ENCODE measurements at regions not wholly inside any gene's neighbourhood (a gene's known extent, or its start where the extent isn't known, plus 50 kb on each side); places are given as distances from the start of the nearest gene placed in this dataset.
"Not testable (repeated sequence)": the region's sequence is repeated elsewhere in the genome, so short reads cannot be mapped to it uniquely, and the experiment has no call there.

DNA sequence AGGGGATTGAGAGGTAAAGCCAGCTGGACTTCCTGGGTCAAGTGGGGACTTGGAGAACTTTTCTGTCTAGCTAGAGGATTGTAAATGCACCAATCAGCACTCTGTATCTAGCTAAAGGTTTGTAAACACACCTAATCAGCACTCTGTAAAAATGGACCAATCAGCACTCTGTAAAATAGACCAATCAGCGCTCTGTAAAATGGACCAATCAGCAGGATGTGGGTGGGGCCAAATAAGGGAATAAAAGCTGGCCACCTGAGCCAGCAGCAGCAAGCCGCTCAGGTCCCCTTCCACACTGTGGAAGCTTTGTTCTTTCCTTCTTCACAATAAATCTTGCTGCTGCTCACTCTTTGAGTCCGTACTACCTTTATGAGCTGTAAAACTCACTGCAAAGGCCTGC, 87.7 kb downstream of the COPRS start:
- not testable (repeated sequence) for TF ChIP-seq KDM1A (IDR thresholded peaks at IDR 0.05); SIN3A (IDR thresholded peaks at IDR 0.05; ENCODE audit: borderline replicate concordance in 2 of 2, control insufficient read depth in 1 of 2, low read depth in 2 of 2, low read length in 2 of 2); SMAD3 (CRISPR knock-in tag; conservative IDR thresholded peaks at IDR 0.05); EP300 (IDR thresholded peaks at IDR 0.05; ENCODE audit: low read length); SREBF2 (CRISPR knock-in tag; IDR thresholded peaks at IDR 0.05); MAFF (IDR thresholded peaks at IDR 0.05; ENCODE audit: low read length); ZNF444 (CRISPR knock-in tag; IDR thresholded peaks at IDR 0.05); SRSF1 (IDR thresholded peaks at IDR 0.05; ENCODE audit: low read depth, low read length)
- TF ChIP-seq, protein P1, sequence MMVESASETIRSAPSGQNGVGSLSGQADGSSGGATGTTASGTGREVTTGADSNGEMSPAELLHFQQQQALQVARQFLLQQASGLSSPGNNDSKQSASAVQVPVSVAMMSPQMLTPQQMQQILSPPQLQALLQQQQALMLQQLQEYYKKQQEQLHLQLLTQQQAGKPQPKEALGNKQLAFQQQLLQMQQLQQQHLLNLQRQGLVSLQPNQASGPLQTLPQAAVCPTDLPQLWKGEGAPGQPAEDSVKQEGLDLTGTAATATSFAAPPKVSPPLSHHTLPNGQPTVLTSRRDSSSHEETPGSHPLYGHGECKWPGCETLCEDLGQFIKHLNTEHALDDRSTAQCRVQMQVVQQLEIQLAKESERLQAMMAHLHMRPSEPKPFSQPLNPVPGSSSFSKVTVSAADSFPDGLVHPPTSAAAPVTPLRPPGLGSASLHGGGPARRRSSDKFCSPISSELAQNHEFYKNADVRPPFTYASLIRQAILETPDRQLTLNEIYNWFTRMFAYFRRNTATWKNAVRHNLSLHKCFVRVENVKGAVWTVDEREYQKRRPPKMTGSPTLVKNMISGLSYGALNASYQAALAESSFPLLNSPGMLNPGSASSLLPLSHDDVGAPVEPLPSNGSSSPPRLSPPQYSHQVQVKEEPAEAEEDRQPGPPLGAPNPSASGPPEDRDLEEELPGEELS (CRISPR knock-in tag; IDR thresholded peaks at IDR 0.05; ENCODE audit: borderline replicate concordance) = not testable (repeated sequence)
- TF ChIP-seq, protein P2, sequence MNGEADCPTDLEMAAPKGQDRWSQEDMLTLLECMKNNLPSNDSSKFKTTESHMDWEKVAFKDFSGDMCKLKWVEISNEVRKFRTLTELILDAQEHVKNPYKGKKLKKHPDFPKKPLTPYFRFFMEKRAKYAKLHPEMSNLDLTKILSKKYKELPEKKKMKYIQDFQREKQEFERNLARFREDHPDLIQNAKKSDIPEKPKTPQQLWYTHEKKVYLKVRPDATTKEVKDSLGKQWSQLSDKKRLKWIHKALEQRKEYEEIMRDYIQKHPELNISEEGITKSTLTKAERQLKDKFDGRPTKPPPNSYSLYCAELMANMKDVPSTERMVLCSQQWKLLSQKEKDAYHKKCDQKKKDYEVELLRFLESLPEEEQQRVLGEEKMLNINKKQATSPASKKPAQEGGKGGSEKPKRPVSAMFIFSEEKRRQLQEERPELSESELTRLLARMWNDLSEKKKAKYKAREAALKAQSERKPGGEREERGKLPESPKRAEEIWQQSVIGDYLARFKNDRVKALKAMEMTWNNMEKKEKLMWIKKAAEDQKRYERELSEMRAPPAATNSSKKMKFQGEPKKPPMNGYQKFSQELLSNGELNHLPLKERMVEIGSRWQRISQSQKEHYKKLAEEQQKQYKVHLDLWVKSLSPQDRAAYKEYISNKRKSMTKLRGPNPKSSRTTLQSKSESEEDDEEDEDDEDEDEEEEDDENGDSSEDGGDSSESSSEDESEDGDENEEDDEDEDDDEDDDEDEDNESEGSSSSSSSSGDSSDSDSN (IDR thresholded peaks at IDR 0.05; ENCODE audit: borderline replicate concordance in 1 of 2, low read depth in 2 of 2, low read length in 2 of 2) = not testable (repeated sequence)
- TF ChIP-seq, protein P3, sequence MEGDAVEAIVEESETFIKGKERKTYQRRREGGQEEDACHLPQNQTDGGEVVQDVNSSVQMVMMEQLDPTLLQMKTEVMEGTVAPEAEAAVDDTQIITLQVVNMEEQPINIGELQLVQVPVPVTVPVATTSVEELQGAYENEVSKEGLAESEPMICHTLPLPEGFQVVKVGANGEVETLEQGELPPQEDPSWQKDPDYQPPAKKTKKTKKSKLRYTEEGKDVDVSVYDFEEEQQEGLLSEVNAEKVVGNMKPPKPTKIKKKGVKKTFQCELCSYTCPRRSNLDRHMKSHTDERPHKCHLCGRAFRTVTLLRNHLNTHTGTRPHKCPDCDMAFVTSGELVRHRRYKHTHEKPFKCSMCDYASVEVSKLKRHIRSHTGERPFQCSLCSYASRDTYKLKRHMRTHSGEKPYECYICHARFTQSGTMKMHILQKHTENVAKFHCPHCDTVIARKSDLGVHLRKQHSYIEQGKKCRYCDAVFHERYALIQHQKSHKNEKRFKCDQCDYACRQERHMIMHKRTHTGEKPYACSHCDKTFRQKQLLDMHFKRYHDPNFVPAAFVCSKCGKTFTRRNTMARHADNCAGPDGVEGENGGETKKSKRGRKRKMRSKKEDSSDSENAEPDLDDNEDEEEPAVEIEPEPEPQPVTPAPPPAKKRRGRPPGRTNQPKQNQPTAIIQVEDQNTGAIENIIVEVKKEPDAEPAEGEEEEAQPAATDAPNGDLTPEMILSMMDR (IDR thresholded peaks at IDR 0.05 in 2 of 3, conservative IDR thresholded peaks at IDR 0.05 in 1 of 3; ENCODE audit: insufficient read depth in 2 of 3, low read depth in 1 of 3, low read length in 3 of 3) = not testable (repeated sequence)
